ENCODE measurements at regions not wholly inside any gene's neighbourhood (a gene's known extent, or its start where the extent isn't known, plus 50 kb on each side); places are given as distances from the start of the nearest gene placed in this dataset.
A peak's percentile ranks its signal among the peaks of the same experiment; 100 is the strongest.
"Not testable (repeated sequence)": the region's sequence is repeated elsewhere in the genome, so short reads cannot be mapped to it uniquely, and the experiment has no call there.

GRCh38 chr1:232168508-232168907 is 461.4 kb downstream of the SIPA1L2 start:
- no peak for TF ChIP-seq CTCF (IDR thresholded peaks at IDR 0.05)
- no peak for TF ChIP-seq ZFX (IDR thresholded peaks at IDR 0.05; ENCODE audit: borderline replicate concordance)
- H3K27ac ChIP-seq, result no peak overlapping the region

GRCh38 chr1:232166942-232167341 is 463.0 kb downstream of the SIPA1L2 start:
- TF ChIP-seq ZFX (IDR thresholded peaks at IDR 0.05; ENCODE audit: borderline replicate concordance), result no peak
- no peak for TF ChIP-seq CTCF (IDR thresholded peaks at IDR 0.05)
- H3K27ac ChIP-seq, result no peak overlapping the region

DNA sequence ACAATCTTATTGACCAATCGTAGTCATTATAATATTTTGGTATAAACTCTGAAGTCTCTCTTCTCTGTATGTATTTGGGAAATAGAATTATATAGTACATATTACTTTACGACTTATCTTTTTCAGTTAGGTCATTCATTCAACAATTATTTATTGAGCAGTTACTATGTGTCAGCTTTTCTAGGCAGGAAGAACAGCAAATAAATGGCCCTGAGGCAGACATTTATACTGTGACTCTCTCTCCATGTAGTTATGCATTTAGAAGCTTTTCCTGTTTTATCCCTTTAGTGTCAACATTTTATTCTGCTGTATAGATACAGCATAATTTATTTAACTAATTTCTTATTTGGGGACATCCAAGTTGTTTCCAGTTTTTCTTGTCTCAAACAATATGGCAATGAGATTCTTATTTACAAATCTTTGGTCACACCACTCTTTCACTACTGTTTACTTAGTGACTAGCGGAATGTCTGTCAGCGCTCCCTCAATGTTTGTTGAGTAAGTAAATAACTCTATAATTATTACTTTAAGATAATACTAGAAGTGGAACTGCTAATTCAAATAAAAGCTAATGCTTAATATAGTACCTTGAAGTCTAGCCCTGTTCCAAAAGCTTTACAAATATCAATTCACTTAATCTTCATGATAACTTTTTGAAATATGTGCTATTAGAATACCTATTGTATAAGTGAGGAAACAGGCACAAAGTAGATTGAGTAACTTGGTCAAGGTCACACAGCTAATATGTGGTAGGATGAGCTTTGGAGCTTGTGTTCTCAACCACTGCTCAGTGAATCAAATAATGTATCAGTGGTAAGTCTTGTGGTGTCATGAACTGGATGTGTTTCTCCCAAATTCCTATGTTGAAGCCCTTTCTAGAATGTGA is 465.6 kb downstream of the SIPA1L2 start:
- TF ChIP-seq ZFX (IDR thresholded peaks at IDR 0.05; ENCODE audit: borderline replicate concordance) (no peak), CTCF (IDR thresholded peaks at IDR 0.05) (no peak)
- peak overlapping the region; percentile 51 for H3K27ac ChIP-seq

GRCh38 chr1:232163533-232163932 is 466.4 kb downstream of the SIPA1L2 start:
- peak overlapping the region; percentile 51 for H3K27ac ChIP-seq
- TF ChIP-seq CTCF (IDR thresholded peaks at IDR 0.05) (no peak), ZFX (IDR thresholded peaks at IDR 0.05; ENCODE audit: borderline replicate concordance) (no peak)

GRCh38 chr1:232162001-232162400 is 467.9 kb downstream of the SIPA1L2 start:
- H3K27ac ChIP-seq, result no peak overlapping the region
- no peak for TF ChIP-seq ZFX (IDR thresholded peaks at IDR 0.05; ENCODE audit: borderline replicate concordance)
- no peak for TF ChIP-seq CTCF (IDR thresholded peaks at IDR 0.05)

DNA sequence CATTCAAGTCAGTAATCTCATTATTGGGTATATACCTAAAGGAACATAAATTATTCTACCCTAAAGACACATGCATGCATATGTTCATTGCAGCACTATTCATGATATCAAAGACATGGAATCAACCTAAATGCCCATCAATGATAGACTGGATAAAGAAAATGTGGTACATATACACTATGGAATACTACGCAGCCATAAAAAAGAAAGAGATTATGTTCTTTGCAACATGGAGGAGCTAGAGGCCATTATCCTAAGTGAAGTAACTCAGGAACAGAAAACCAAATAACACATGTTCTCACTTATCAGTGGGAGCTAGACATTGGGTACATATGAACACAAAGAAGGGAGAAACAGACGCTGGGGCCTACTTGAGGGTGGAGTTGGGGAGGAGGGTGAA is 471.4 kb downstream of the SIPA1L2 start:
- not testable (repeated sequence) for H3K27ac ChIP-seq

DNA sequence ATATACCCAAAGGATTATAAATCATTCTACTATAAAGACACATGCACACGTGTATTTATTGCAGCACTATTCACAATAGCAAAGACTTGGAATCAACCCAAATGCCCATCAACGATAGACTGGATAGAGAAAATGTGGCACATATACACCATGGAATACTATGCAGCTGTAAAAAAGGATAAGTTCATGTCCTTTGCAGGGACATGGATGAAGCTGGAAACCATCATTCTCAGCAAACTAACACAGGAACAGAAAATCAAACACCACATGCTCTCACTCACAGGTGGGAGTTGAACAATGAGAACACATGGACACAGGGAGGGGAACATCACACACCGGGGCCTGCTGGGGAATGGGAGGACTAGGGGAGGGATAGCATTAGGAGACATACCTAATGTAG is 473.9 kb downstream of the SIPA1L2 start:
- H3K27ac ChIP-seq, result not testable (repeated sequence)

GRCh38 chr1:232153652-232154051 is 476.3 kb downstream of the SIPA1L2 start:
- no peak overlapping the region for H3K27ac ChIP-seq
- TF ChIP-seq CTCF (IDR thresholded peaks at IDR 0.05) (no peak), ZFX (IDR thresholded peaks at IDR 0.05; ENCODE audit: borderline replicate concordance) (no peak)

Data from 22Rv1 (cell line).